Endothelial cell of umbilical vein (primary cell): ENCODE measurements at regions not wholly inside any gene's neighbourhood (a gene's known extent, or its start where the extent isn't known, plus 50 kb on each side); places are given as distances from the start of the nearest gene placed in this dataset.

Experiments used
- BruUV-seq: library from RNA; stranded (reverse); fragments of 400-500 nt; replicated peaks from 2 replicates; lab custom pipeline; 2021; lab: Mats Ljungman, UMichigan
- CTCF ChIA-PET: fragments of 300-600, 350-600 bp; sonication (Branson Sonifier 250); formaldehyde crosslinking; loops from one replicate; lab custom pipeline; 2021; ENCODE audit warnings: antibody characterized with exemption, inconsistent platforms; lab: Charles Lee
- POLR2A ChIA-PET: fragments of 300-600, 350-600 bp; sonication (Branson Sonifier 250); formaldehyde crosslinking; loops from one replicate; lab custom pipeline; 2021; ENCODE audit warnings: antibody characterized with exemption, inconsistent platforms; lab: Charles Lee
- DNase-seq: peaks from one replicate; pipeline ENCODE4 v3.0.0-alpha.2; 2011; ENCODE audit warnings: low read depth, low spot score
- FAIRE-seq: peaks from 2 replicates; lab custom pipeline; 2011; peaks lifted over from hg19 to GRCh38; lab: Jason Lieb, UNC
- H2AFZ ChIP-seq: 2 replicates; pipeline ENCODE4 v1.6.0; 2012; ENCODE audit warnings: low read depth, low read length, control low read depth, inconsistent platforms
- H3K27ac ChIP-seq: 2 replicates; pipeline ENCODE4 v1.5.1; 2011; ENCODE audit warnings: low read depth, mild to moderate bottlenecking, control low read depth, low read length, moderate library complexity; ENCODE audit not compliant: insufficient read depth
- H3K27me3 ChIP-seq, 2 experiments: 2 replicates each; pipeline versions ENCODE4 v1.6.0 to v1.6.1; 2011; ENCODE audit warnings: low read length in 2 of 2, mixed read lengths in 1 of 2; ENCODE audit not compliant: control insufficient read depth in 2 of 2, insufficient read depth in 2 of 2
- H3K36me3 ChIP-seq, 2 experiments: 2 replicates in 1 of 2; 3 replicates in 1 of 2; pipeline ENCODE4 v1.5.1; 2011; ENCODE audit warnings: low read length in 2 of 2, mild to moderate bottlenecking in 1 of 2, moderate library complexity in 1 of 2; ENCODE audit not compliant: control insufficient read depth in 2 of 2, insufficient read depth in 2 of 2; ENCODE audit errors: extremely low read depth in 1 of 2
- H3K4me1 ChIP-seq: 3 replicates; pipeline ENCODE4 v1.5.1; 2011; ENCODE audit warnings: mild to moderate bottlenecking, low read length; ENCODE audit not compliant: control insufficient read depth, insufficient read depth; ENCODE audit errors: extremely low read depth
- H3K4me2 ChIP-seq: 2 replicates; pipeline ENCODE4 v1.6.1; 2011; ENCODE audit warnings: low read length, control low read depth, mixed read lengths; ENCODE audit not compliant: insufficient read depth
- H3K4me3 ChIP-seq, 3 experiments: fragments of 200-600 bp in 1 of 3; sonication (generic), shearing (Covaris generic) in 1 of 3; replicated peaks in 1 of 3; 2 replicates each; pipeline ENCODE4 v1.5.1; 2011 to 2016; ENCODE audit warnings: control low read depth in 3 of 3, low read length in 3 of 3, mild to moderate bottlenecking in 2 of 3, inconsistent platforms in 1 of 3, low read depth in 1 of 3, moderate library complexity in 1 of 3; ENCODE audit not compliant: insufficient read depth in 1 of 3
- H3K79me2 ChIP-seq: 2 replicates; pipeline ENCODE4 v1.6.0; 2012; ENCODE audit warnings: low read length, inconsistent platforms; ENCODE audit not compliant: control insufficient read depth, insufficient read depth
- H3K9ac ChIP-seq: replicated peaks from 2 replicates; pipeline ENCODE3; 2011; ENCODE audit warnings: low read length, control low read depth; ENCODE audit not compliant: insufficient read depth; ENCODE audit errors: extremely low read depth
- H3K9me1 ChIP-seq: replicated peaks from 3 replicates; pipeline ENCODE4 v1.6.0; 2011; ENCODE audit warnings: mild to moderate bottlenecking, low read length; ENCODE audit not compliant: control insufficient read depth, insufficient read depth; ENCODE audit errors: extremely low read depth
- H3K9me3 ChIP-seq: replicated peaks from 2 replicates; pipeline ENCODE4 v1.5.1; 2012; ENCODE audit warnings: low read length, inconsistent platforms; ENCODE audit not compliant: control insufficient read depth, insufficient read depth
- H4K20me1 ChIP-seq: replicated peaks from 2 replicates; pipeline ENCODE3; 2011; ENCODE audit warnings: mild to moderate bottlenecking, low read length; ENCODE audit not compliant: control insufficient read depth, insufficient read depth; ENCODE audit errors: extremely low read depth
- CTCF ChIP-seq, 2 donors: IDR thresholded peaks; 1 replicate in 1 of 2; 2 replicates in 1 of 2; pipeline ENCODE4 v1.5.1; 2011; ENCODE audit warnings: low read length in 2 of 2, mild to moderate bottlenecking in 2 of 2, moderate library complexity in 2 of 2, control low read depth in 1 of 2, inconsistent platforms in 1 of 2, low read depth in 1 of 2; ENCODE audit not compliant: insufficient read depth in 1 of 2; ENCODE audit errors: extremely low read depth in 1 of 2
- EZH2 ChIP-seq: IDR thresholded peaks from 2 replicates; pipeline ENCODE4 v1.6.1; 2012; ENCODE audit warnings: borderline replicate concordance, low read depth, mild to moderate bottlenecking, moderate library complexity, low read length, inconsistent platforms; ENCODE audit not compliant: severe bottlenecking
- FOS ChIP-seq: IDR thresholded peaks from 2 replicates; pipeline ENCODE4 v1.6.1; 2011; ENCODE audit warnings: mild to moderate bottlenecking, low read length, moderate library complexity, borderline replicate concordance; ENCODE audit not compliant: insufficient read depth
- GATA2 ChIP-seq: IDR thresholded peaks from 2 replicates; pipeline ENCODE4 v1.7.0; 2011; ENCODE audit warnings: low read depth, mild to moderate bottlenecking, moderate library complexity, mixed read lengths, low read length; ENCODE audit not compliant: insufficient read length, insufficient read depth
- JUN ChIP-seq: IDR thresholded peaks from 2 replicates; pipeline ENCODE4 v1.6.1; 2011; ENCODE audit warnings: borderline replicate concordance, low read depth; ENCODE audit not compliant: insufficient read length, insufficient read depth
- MAX ChIP-seq: IDR thresholded peaks from 2 replicates; pipeline ENCODE4 v1.6.1; 2011; ENCODE audit not compliant: insufficient read depth, insufficient read length
- MYC ChIP-seq: IDR thresholded peaks from one replicate; pipeline ENCODE4 v1.6.1; 2011; ENCODE audit warnings: mild to moderate bottlenecking, low read depth, low read length
- POLR2A ChIP-seq: IDR thresholded peaks from 2 replicates; pipeline ENCODE4 v1.6.1; 2012; ENCODE audit warnings: low read depth, mild to moderate bottlenecking, control low read depth, low read length
- POLR2AphosphoS5 ChIP-seq: IDR thresholded peaks from 2 replicates; pipeline ENCODE4 v1.6.1; 2012; ENCODE audit warnings: low read depth, mild to moderate bottlenecking, control low read depth, low read length, moderate library complexity; ENCODE audit not compliant: insufficient read depth
- dilution Hi-C: fragments of 300-500 bp; cut with MboI; formaldehyde crosslinking; loops from one replicate; pipeline ENCODE4 v1.15.0; 2019; ENCODE audit warnings: low sequenced_read_pairs; ENCODE audit not compliant: extremely low pct_ligation_motif_present
- intact Hi-C: fragments of 100-400 bp; cut with micrococcal nuclease; formaldehyde crosslinking; loops from one replicate; pipeline ENCODE4 v1.10.0; 2022

- no TSS peak for BruUV-seq
- ChIA-PET CTCF (interaction anchor here (1.4 kb wide), 1 partner anchor 10 kb away, joined by 4 read pairs; no protein-coding TSS in a partner anchor), POLR2A (no interaction called here)
- H3K36me3 ChIP-seq: no peaks in the 10 kb centered on the region
- H3K27ac ChIP-seq: no peak overlapping the region
- TF ChIP-seq GATA2: no peak
- no peak for TF ChIP-seq CTCF (IDR thresholded peaks at IDR 0.05; ENCODE audit: extremely low read depth in 1 of 2, insufficient read depth in 1 of 2, low read depth in 1 of 2, low read length in 2 of 2)
- TF ChIP-seq JUN: no peak
- TF ChIP-seq MAX: no peak
- no peak for TF ChIP-seq EZH2
- TF ChIP-seq POLR2A: no peak
- TF ChIP-seq POLR2AphosphoS5: no peak
- no peak for TF ChIP-seq FOS
- no peak for TF ChIP-seq MYC
- H3K9ac ChIP-seq: no peak overlapping the region
- H3K79me2 ChIP-seq: no peaks in the 10 kb centered on the region
- FAIRE-seq: no peak
- no peaks in the 10 kb centered on the region for H3K27me3 ChIP-seq
- H3K9me1 ChIP-seq: no peaks in the 10 kb centered on the region
- H3K4me3 ChIP-seq: no peak overlapping the region
- H4K20me1 ChIP-seq: no peaks in the 10 kb centered on the region
- no peaks in the 10 kb centered on the region for H3K9me3 ChIP-seq
- no peak for DNase-seq
- no peaks in the 10 kb centered on the region for H3K4me1 ChIP-seq
- no peak overlapping the region for H3K4me2 ChIP-seq
- intact Hi-C loops: no loop called here
- H2AFZ ChIP-seq: no peak overlapping the region
- dilution Hi-C loops: no loop called here
Measured at GRCh38 chr12:60184096-60184495, 588.3 kb downstream of the SLC16A7 start.
